ENCODE measurements at regions not wholly inside any gene's neighbourhood (a gene's known extent, or its start where the extent isn't known, plus 50 kb on each side); places are given as distances from the start of the nearest gene placed in this dataset.
A peak's percentile ranks its signal among the peaks of the same experiment; 100 is the strongest.
"Not testable (repeated sequence)": the region's sequence is repeated elsewhere in the genome, so short reads cannot be mapped to it uniquely, and the experiment has no call there.

- BruUV-seq (replicated peaks); H3K27ac ChIP-seq (ENCODE audit: extremely low read length, insufficient read depth, low read length); H2AFZ ChIP-seq (ENCODE audit: low read length); H3K27me3 ChIP-seq (ENCODE audit: control insufficient read depth in 1 of 2, insufficient read depth in 2 of 2, low read length in 2 of 2); H3K4me1 ChIP-seq (ENCODE audit: insufficient read depth, low read length); FAIRE-seq; intact Hi-C loops (cut with micrococcal nuclease; ENCODE audit: unreplicated experiment); H3K9me3 ChIP-seq (ENCODE audit: low read length); CTCF ChIA-PET (ENCODE audit: low intra/inter-chr PET ratio, low total read pairs); H4K20me1 ChIP-seq (ENCODE audit: insufficient read depth, low read length); in situ Hi-C loops (cut with HindIII; ENCODE audit: extremely low pct_ligation_motif_present, low pct_unique_long_range_greater_than_20kb); ATAC-seq; H3K36me3 ChIP-seq (replicated peaks in 1 of 2; ENCODE audit: control insufficient read depth in 1 of 2, insufficient read depth in 2 of 2, low read length in 2 of 2); DNase-seq (ENCODE audit: low spot score); H3K9ac ChIP-seq (ENCODE audit: insufficient read depth, low read depth, low read length); H3K79me2 ChIP-seq (ENCODE audit: insufficient read depth, low read length); TF ChIP-seq FOXA1 (IDR thresholded peaks at IDR 0.05): not testable (repeated sequence)
- POLR2A ChIA-PET, result interaction anchor here (1.1 kb wide), 1 partner anchor 54 kb away, joined by 3 read pairs; no protein-coding TSS in a partner anchor
- Histone ChIP-seq H3K4me3 (replicated peaks in 1 of 3; ENCODE audit: insufficient read depth in 1 of 3, low read depth in 2 of 3, low read length in 3 of 3) (peak overlapping the region in 1 of 3 experiments; percentile 6; a peak in 3 of 6 replicates), H3K4me2 (ENCODE audit: low read depth, low read length) (peak overlapping the region; percentile 63)
- 17% methylated on average over 1 of the region's 8 CpGs for WGBS (ENCODE audit: low lambda C conversion rate)
- 0 out of 2 replicates have a peak, but pooled peaks have one; percentile 16 for TF ChIP-seq FOXA3 (CRISPR knock-in tag; IDR thresholded peaks at IDR 0.05)
- peak; percentile 38; the same call in 1 of the 2 replicates for TF ChIP-seq FOXA1 (CRISPR knock-in tag; IDR thresholded peaks at IDR 0.05)
- peak; percentile 65; the same call in 1 of the 2 replicates for TF ChIP-seq ZNF740 (CRISPR knock-in tag; IDR thresholded peaks at IDR 0.05)
- peak; percentile 23; the same call in 1 of the 2 replicates for TF ChIP-seq ZNF687 (CRISPR knock-in tag; IDR thresholded peaks at IDR 0.05)
- TF ChIP-seq PATZ1 (CRISPR knock-in tag; IDR thresholded peaks at IDR 0.05), result 0 out of 2 replicates have a peak, but pooled peaks have one; percentile 12
These were observed 52.3 kb upstream of the BBX start for GRCh38 chr3:107470496-107470895.
